ENCODE measurements at regions not wholly inside any gene's neighbourhood (a gene's known extent, or its start where the extent isn't known, plus 50 kb on each side); places are given as distances from the start of the nearest gene placed in this dataset.

- TF ChIP-seq CTCF (IDR thresholded peaks at IDR 0.05) (no peak), POLR2A (IDR thresholded peaks at IDR 0.05) (no peak)
These were observed 318.9 kb downstream of the AHR start for GRCh38 chr7:17617380-17617779.
